GM12892 (cell line): ENCODE measurements at regions not wholly inside any gene's neighbourhood (a gene's known extent, or its start where the extent isn't known, plus 50 kb on each side); places are given as distances from the start of the nearest gene placed in this dataset.

Source experiments
- POLR2A ChIP-seq: IDR thresholded peaks from 2 replicates; pipeline ENCODE4 v1.6.1; 2011; ENCODE audit warnings: low read depth, low read length, control low read depth
- POLR2AphosphoS5 ChIP-seq: IDR thresholded peaks from 2 replicates; pipeline ENCODE4 v1.6.1; 2011; ENCODE audit warnings: low read depth, low read length, control low read depth

- TF ChIP-seq POLR2A (no peak), POLR2AphosphoS5 (no peak)
These were observed 63.9 kb upstream of the ACVR1 start for GRCh38 chr2:157940024-157940423.
